GM12873 (cell line): ENCODE measurements at regions not wholly inside any gene's neighbourhood (a gene's known extent, or its start where the extent isn't known, plus 50 kb on each side); places are given as distances from the start of the nearest gene placed in this dataset.

Experiments used
- TF ChIP-seq, protein P1 (sequence below): IDR thresholded peaks from 2 replicates; pipeline ENCODE4 v1.5.1; 2012; ENCODE audit warnings: low read depth, mild to moderate bottlenecking, moderate library complexity, low read length, control low read depth; ENCODE audit not compliant: insufficient read depth; ENCODE audit errors: missing control alignments

DNA sequence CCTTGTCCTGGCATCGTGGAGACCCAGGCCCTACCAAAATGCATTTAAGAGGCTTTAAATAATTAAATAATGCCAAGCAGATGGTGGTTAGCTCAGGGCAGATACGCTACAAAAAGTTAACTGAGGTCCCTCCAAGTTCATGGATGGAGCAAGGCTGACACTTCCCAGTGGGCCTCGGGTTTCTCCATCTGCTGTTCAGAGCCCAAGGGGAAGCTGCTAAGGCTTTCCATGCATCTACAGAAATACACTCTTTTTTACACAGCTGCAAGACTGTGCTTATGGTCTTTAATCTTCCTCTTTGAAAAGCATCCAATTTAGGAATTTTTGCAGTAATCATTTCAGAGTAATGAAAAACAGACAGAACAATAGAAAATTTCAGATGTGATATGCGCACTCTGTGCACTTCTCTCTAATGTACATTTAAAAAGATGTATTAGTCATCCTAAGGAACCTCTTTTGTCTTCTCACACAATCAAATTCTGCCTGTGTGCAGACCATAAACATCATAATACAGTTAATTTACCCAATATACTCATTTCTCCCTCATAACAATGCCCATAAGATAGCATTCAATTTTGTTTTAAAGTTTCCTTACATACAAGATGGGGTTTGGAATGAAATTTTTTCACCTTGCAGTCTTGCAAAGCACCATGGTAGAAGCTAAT is 173.2 kb upstream of the ATP1B1 start:
- TF ChIP-seq, protein P1, sequence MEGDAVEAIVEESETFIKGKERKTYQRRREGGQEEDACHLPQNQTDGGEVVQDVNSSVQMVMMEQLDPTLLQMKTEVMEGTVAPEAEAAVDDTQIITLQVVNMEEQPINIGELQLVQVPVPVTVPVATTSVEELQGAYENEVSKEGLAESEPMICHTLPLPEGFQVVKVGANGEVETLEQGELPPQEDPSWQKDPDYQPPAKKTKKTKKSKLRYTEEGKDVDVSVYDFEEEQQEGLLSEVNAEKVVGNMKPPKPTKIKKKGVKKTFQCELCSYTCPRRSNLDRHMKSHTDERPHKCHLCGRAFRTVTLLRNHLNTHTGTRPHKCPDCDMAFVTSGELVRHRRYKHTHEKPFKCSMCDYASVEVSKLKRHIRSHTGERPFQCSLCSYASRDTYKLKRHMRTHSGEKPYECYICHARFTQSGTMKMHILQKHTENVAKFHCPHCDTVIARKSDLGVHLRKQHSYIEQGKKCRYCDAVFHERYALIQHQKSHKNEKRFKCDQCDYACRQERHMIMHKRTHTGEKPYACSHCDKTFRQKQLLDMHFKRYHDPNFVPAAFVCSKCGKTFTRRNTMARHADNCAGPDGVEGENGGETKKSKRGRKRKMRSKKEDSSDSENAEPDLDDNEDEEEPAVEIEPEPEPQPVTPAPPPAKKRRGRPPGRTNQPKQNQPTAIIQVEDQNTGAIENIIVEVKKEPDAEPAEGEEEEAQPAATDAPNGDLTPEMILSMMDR: no peak

DNA sequence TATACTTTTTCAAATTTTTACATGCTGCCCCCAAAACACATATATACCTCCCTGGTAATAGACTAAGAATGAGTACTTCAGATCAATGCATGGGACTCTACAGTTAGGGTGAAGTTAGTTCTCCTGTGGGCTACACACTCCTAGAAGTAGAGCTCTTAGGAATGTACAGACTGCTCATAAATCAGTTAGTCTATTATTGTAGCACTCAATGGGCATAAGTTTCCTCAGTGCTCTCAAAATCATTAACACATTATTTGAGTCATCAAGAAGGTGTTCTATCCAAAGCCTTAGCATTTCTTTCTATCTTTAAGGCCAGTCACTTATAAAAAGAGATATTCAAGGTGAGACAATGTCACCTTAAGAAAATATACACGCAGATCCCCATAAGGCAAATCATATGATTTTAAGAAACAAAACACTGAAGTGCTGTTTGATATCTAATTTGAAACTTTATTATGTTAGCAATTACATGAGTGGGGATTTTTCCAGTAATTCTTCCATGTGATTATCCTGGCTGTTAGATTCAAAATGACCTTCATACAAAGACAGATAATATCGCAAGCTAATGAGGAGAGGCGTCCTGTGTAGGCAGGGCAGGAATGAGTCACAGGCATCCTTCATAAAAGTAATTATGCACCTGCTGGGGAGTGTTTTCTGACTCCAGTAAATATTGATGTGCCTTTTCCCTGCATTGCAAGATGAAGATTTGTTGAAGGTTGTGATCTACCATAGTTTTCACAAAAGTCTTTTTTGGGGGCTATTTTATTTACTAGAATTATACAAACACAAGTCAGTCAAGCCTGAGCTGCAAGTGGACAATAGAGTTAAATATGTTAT is 167.2 kb upstream of the ATP1B1 start:
- TF ChIP-seq, protein P1: no peak

DNA sequence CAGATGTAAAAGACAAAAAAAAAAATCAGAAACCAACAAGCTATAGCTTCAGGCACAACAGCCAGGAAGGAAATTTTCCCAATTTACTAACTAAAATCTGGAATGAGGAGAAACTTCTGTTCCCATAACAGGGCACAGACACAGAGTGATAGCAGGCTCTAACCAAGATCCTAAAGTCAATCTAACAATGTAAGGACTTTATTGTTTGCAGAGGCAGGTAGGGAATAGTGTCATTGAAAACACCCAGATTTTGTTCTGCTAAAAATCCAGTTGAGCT is 166.6 kb upstream of the ATP1B1 start:
- TF ChIP-seq, protein P1: no peak

DNA sequence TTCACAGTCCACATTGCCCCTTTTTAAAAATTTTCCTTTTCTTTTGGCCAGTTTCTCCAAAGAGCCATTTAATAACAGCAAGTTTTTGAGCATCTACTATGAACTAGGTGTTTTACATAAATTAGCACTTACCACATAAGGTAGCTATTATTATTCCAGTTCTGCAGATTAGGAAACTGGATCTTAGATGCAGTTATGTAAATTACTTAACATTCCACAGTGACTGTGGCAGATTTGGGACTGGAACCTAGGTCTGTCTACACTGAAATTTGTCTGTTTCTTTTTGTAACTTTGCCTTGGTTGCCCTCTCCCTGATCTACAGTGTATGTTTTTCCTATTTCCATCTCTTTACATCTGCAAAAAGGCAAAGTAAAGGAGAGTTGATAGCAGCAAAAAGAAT is 164.8 kb upstream of the ATP1B1 start:
- TF ChIP-seq, protein P1: no peak

DNA sequence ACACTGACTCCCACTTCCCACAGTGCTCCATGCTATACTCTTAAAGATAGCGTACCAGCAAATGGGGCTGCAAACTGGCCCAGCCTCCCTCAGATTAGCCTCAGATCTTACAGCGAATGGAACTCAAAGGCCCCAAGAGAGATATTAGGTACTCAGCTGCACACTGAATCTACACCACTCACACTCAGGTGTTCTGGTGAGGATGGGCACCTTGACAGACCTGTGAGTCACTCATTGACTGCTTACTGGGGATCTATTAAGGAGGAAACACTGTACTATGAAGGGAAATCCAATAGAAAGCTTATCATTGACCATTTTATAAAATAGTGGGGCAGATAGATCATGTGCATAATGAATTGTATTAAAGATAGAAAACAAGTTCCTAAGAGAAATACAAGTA is 164.3 kb upstream of the ATP1B1 start:
- TF ChIP-seq, protein P1: no peak

DNA sequence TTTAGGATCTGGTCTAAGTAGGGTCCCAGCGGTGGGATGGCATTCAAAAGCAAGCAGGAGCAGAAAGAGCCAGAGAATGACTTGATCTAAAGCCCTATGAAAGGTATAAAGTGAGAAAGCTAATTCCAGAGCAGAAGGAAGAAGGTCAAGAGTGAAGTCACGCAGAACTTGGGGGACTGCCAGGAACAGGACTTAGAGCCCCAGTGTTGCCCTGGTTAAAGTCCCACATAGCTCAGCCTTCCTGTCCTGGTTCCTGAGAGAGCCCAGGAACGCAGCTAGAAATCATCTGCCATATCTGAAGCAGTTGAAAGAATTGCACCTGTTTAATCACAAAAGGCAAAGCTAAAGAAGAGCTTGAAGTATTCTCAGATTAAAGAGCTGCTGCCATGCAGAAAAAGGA is 160.6 kb upstream of the ATP1B1 start:
- TF ChIP-seq, protein P1: no peak

DNA sequence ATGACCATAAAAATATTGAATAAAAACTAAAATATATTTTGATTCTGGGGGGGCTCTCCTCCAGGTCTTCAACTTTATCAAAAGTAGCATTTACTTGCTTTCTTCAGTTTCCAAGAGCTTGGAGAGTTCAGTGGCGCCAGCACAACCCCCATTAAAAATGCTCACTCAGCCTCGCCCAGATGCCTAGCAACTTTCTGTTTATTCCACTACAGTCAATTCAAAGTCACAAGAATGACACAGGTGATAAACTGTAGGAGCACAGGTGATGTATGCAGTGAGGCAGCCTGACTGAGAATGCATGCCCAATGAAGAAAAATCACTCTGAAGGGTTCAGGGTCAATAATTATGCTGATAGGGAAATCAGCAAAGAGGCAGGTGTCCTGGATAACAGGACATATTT is 159.4 kb upstream of the ATP1B1 start:
- TF ChIP-seq, protein P1: no peak
